ENCODE measurements at regions not wholly inside any gene's neighbourhood (a gene's known extent, or its start where the extent isn't known, plus 50 kb on each side); places are given as distances from the start of the nearest gene placed in this dataset.

- no peak for TF ChIP-seq POLR2AphosphoS2 (conservative IDR thresholded peaks at IDR 0.05; ENCODE audit: low read length)
- TF ChIP-seq CHD2 (IDR thresholded peaks at IDR 0.05; ENCODE audit: low read length, partially characterized antibody): no peak
These were observed 1775.8 kb upstream of the MIR17HG start (continued) for GRCh38 chr13:89571676-89572075.

- POLR2A ChIA-PET: no interaction called here
- FAIRE-seq: no peak
- CTCF ChIA-PET: no interaction called here
- no peaks in the 10 kb centered on the region for H3K9me3 ChIP-seq
- no peaks in the 10 kb centered on the region for H3K4me1 ChIP-seq
- TF ChIP-seq CEBPB (IDR thresholded peaks at IDR 0.05) (no peak), MAX (IDR thresholded peaks at IDR 0.05) (no peak), ZFP36 (IDR thresholded peaks at IDR 0.05; ENCODE audit: borderline replicate concordance, partially characterized antibody) (no peak), NR3C1 (IDR thresholded peaks at IDR 0.05) (no peak), KDM1A (IDR thresholded peaks at IDR 0.05; ENCODE audit: low read depth) (no peak), BCL3 (IDR thresholded peaks at IDR 0.05) (no peak), EHMT2 (IDR thresholded peaks at IDR 0.05; ENCODE audit: low read depth) (no peak), POLR2AphosphoS2 (conservative IDR thresholded peaks at IDR 0.05; ENCODE audit: low read length) (no peak), HOXA7 (CRISPR knock-in tag; IDR thresholded peaks at IDR 0.05) (no peak), ZNF302 (CRISPR knock-in tag; IDR thresholded peaks at IDR 0.05) (no peak), FOSB (CRISPR knock-in tag; IDR thresholded peaks at IDR 0.05) (no peak), TP53 (CRISPR knock-in tag; IDR thresholded peaks at IDR 0.05) (no peak), MYC (IDR thresholded peaks at IDR 0.05; ENCODE audit: borderline replicate concordance, low read length) (no peak), CTCF (IDR thresholded peaks at IDR 0.05) (no peak), MAZ (IDR thresholded peaks at IDR 0.05; ENCODE audit: borderline replicate concordance, low read depth, low read length) (no peak), BHLHE40 (IDR thresholded peaks at IDR 0.05; ENCODE audit: low read depth, low read length) (no peak), SREBF2 (IDR thresholded peaks at IDR 0.05) (no peak), CBX2 (IDR thresholded peaks at IDR 0.05; ENCODE audit: borderline replicate concordance, low read depth) (no peak), ZC3H11A (IDR thresholded peaks at IDR 0.05) (no peak), HES2 (IDR thresholded peaks at IDR 0.05) (no peak)
- no peak overlapping the region for H3K4me2 ChIP-seq
- DNase-seq (ENCODE audit: low read depth in 1 of 2, low spot score in 1 of 2): no peak
- no peak overlapping the region for H3K27ac ChIP-seq
- no peak overlapping the region for H3K4me3 ChIP-seq
- ATAC-seq: no peak
These were observed 1773.4 kb upstream of the MIR17HG start for GRCh38 chr13:89574077-89574476.

GRCh38 chr13:89577301-89577700, 1770.2 kb upstream of the MIR17HG start:
- Histone ChIP-seq H3K4me2 (no peak overlapping the region), H3K4me1 (no peaks in the 10 kb centered on the region), H3K9me3 (no peaks in the 10 kb centered on the region), H3K27ac (no peak overlapping the region), H3K4me3 (no peak overlapping the region)
- CTCF ChIA-PET: interaction anchor here (0.6 kb wide), 2 partner anchors 31 to 1441 kb away, joined by 3 to 4 read pairs; no protein-coding TSS in a partner anchor
- POLR2A ChIA-PET: no interaction called here
- ATAC-seq (peak in 1 of 2 experiments; percentile 40; a peak in 1 of 6 replicates), DNase-seq (ENCODE audit: low read depth in 1 of 2, low spot score in 1 of 2) (no peak), FAIRE-seq (no peak)
- TF ChIP-seq ZNF302 (CRISPR knock-in tag; IDR thresholded peaks at IDR 0.05) (no peak), SREBF2 (IDR thresholded peaks at IDR 0.05) (no peak), RFX5 (IDR thresholded peaks at IDR 0.05) (no peak), FOSL2 (IDR thresholded peaks at IDR 0.05) (no peak), FOSL2 (CRISPR knock-in tag; IDR thresholded peaks at IDR 0.05) (no peak), ELK1 (IDR thresholded peaks at IDR 0.05; ENCODE audit: low read depth, low read length) (no peak), HMGXB4 (CRISPR knock-in tag; IDR thresholded peaks at IDR 0.05; ENCODE audit: borderline replicate concordance) (no peak), ZC3H11A (IDR thresholded peaks at IDR 0.05) (no peak), FOXS1 (CRISPR knock-in tag; IDR thresholded peaks at IDR 0.05) (no peak), GATA3 (IDR thresholded peaks at IDR 0.05; ENCODE audit: borderline replicate concordance) (no peak), MYC (IDR thresholded peaks at IDR 0.05; ENCODE audit: borderline replicate concordance, low read length) (no peak), ESRRA (IDR thresholded peaks at IDR 0.05; ENCODE audit: borderline replicate concordance, low read length) (no peak), ZSCAN20 (CRISPR knock-in tag; IDR thresholded peaks at IDR 0.05) (no peak), BCL3 (IDR thresholded peaks at IDR 0.05) (no peak), CEBPB (IDR thresholded peaks at IDR 0.05) (no peak), CHD4 (IDR thresholded peaks at IDR 0.05; ENCODE audit: borderline replicate concordance) (no peak)
